ENCODE measurements at regions not wholly inside any gene's neighbourhood (a gene's known extent, or its start where the extent isn't known, plus 50 kb on each side); places are given as distances from the start of the nearest gene placed in this dataset.

DNA sequence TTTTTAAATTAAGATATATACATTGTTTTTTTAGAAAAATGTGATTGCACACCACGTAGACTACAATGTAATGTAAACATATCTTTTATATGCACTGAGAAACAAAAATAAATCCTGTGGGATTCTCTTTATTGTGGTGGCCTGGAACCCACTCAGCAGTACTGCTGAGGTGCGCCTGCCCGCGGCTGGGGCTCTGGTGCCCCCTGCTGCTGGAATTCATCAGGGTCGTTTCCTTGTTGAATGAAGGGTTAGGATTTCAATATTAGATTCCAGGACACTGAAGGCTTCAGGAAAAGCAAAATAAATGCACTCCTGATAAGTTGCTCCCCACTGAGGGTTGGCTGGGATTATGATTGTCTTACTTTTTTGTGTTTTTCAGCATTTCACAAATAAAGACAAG, 175.8 kb upstream of the GGTLC1 start:
- TF ChIP-seq, protein P1, sequence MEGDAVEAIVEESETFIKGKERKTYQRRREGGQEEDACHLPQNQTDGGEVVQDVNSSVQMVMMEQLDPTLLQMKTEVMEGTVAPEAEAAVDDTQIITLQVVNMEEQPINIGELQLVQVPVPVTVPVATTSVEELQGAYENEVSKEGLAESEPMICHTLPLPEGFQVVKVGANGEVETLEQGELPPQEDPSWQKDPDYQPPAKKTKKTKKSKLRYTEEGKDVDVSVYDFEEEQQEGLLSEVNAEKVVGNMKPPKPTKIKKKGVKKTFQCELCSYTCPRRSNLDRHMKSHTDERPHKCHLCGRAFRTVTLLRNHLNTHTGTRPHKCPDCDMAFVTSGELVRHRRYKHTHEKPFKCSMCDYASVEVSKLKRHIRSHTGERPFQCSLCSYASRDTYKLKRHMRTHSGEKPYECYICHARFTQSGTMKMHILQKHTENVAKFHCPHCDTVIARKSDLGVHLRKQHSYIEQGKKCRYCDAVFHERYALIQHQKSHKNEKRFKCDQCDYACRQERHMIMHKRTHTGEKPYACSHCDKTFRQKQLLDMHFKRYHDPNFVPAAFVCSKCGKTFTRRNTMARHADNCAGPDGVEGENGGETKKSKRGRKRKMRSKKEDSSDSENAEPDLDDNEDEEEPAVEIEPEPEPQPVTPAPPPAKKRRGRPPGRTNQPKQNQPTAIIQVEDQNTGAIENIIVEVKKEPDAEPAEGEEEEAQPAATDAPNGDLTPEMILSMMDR (IDR thresholded peaks at IDR 0.05), result peak in 2 of 6 experiments; percentile 18 to 19
- no peak for TF ChIP-seq POLR2A (IDR thresholded peaks at IDR 0.05)
